IMR-90 (cell line): ENCODE measurements at regions not wholly inside any gene's neighbourhood (a gene's known extent, or its start where the extent isn't known, plus 50 kb on each side); places are given as distances from the start of the nearest gene placed in this dataset.

Experiments
- POLR2A ChIP-seq: IDR thresholded peaks from 2 replicates; pipeline ENCODE4 v1.6.1; 2012; ENCODE audit warnings: mild to moderate bottlenecking, low read depth, low read length
- RAD21 ChIP-seq: IDR thresholded peaks from 2 replicates; pipeline ENCODE4 v1.6.1; 2012; ENCODE audit warnings: low read length, improper control_type of control experiment
- RCOR1 ChIP-seq: IDR thresholded peaks from 2 replicates; pipeline ENCODE4 v1.6.1; 2012; ENCODE audit warnings: mild to moderate bottlenecking, low read length, improper control_type of control experiment; ENCODE audit not compliant: insufficient replicate concordance
- TF ChIP-seq, protein P1 (sequence below): conservative IDR thresholded peaks from 2 replicates; pipeline ENCODE4 v1.5.1; 2012; ENCODE audit warnings: mild to moderate bottlenecking, low read depth, low read length, improper control_type of control experiment
- TF ChIP-seq, protein P2 (sequence below): fragments of 150-350 bp; IDR thresholded peaks from 2 replicates; pipeline ENCODE4 v1.6.1; 2017; ENCODE audit warnings: mild to moderate bottlenecking, antibody characterized with exemption, low read length, low read depth

- TF ChIP-seq RCOR1 = no peak
- TF ChIP-seq, protein P1, sequence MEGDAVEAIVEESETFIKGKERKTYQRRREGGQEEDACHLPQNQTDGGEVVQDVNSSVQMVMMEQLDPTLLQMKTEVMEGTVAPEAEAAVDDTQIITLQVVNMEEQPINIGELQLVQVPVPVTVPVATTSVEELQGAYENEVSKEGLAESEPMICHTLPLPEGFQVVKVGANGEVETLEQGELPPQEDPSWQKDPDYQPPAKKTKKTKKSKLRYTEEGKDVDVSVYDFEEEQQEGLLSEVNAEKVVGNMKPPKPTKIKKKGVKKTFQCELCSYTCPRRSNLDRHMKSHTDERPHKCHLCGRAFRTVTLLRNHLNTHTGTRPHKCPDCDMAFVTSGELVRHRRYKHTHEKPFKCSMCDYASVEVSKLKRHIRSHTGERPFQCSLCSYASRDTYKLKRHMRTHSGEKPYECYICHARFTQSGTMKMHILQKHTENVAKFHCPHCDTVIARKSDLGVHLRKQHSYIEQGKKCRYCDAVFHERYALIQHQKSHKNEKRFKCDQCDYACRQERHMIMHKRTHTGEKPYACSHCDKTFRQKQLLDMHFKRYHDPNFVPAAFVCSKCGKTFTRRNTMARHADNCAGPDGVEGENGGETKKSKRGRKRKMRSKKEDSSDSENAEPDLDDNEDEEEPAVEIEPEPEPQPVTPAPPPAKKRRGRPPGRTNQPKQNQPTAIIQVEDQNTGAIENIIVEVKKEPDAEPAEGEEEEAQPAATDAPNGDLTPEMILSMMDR = peak; percentile 25; the same call in 1 of the 2 replicates
- TF ChIP-seq RAD21 = peak; percentile 38
- TF ChIP-seq, protein P2, sequence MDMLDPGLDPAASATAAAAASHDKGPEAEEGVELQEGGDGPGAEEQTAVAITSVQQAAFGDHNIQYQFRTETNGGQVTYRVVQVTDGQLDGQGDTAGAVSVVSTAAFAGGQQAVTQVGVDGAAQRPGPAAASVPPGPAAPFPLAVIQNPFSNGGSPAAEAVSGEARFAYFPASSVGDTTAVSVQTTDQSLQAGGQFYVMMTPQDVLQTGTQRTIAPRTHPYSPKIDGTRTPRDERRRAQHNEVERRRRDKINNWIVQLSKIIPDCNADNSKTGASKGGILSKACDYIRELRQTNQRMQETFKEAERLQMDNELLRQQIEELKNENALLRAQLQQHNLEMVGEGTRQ = peak; percentile 80
- TF ChIP-seq POLR2A = no peak
Observed at GRCh38 chr4:27084685-27085361, 224.2 kb downstream of the STIM2 start.
